ENCODE measurements at regions not wholly inside any gene's neighbourhood (a gene's known extent, or its start where the extent isn't known, plus 50 kb on each side); places are given as distances from the start of the nearest gene placed in this dataset.

- intact Hi-C loops (cut with DNase I) = no loop called here
- Histone ChIP-seq H3K9me3 (no peaks in the 10 kb centered on the region), H3K4me1 (no peaks in the 10 kb centered on the region), H3K36me3 (no peaks in the 10 kb centered on the region), H3K27ac (no peak overlapping the region), H3K27me3 (no peaks in the 10 kb centered on the region), H3K4me3 (no peak overlapping the region)
- TF ChIP-seq POLR2A (IDR thresholded peaks at IDR 0.05) (no peak), CTCF (IDR thresholded peaks at IDR 0.05) (no peak)
- ATAC-seq (no peak), DNase-seq (no peak)
These were observed 228.4 kb upstream of the CAND1 start for GRCh38 chr12:67040861-67041137.

GRCh38 chr12:67042697-67043131, 226.4 kb upstream of the CAND1 start:
- WGBS, 4 donors = 55 to 70% (median 66%) methylated on average over 2 of the region's 2 CpGs
- H3K36me3 ChIP-seq = no peaks in the 10 kb centered on the region
- no peaks in the 10 kb centered on the region for H3K9me3 ChIP-seq
- DNase-seq (no peak), ATAC-seq (peak in 2 of 4 donors; percentile 55 to 72)
- no peak overlapping the region for H3K4me3 ChIP-seq
- H3K4me1 ChIP-seq = no peaks in the 10 kb centered on the region
- peaks cover 0 to 4% (median 0%) of the 10 kb centered on the region in 9 donors for H3K27me3 ChIP-seq
- no peak overlapping the region for H3K27ac ChIP-seq
- intact Hi-C loops (cut with DNase I) = no loop called here
- TF ChIP-seq CTCF (IDR thresholded peaks at IDR 0.05) = no peak
- no peak for TF ChIP-seq POLR2A (IDR thresholded peaks at IDR 0.05)

DNA sequence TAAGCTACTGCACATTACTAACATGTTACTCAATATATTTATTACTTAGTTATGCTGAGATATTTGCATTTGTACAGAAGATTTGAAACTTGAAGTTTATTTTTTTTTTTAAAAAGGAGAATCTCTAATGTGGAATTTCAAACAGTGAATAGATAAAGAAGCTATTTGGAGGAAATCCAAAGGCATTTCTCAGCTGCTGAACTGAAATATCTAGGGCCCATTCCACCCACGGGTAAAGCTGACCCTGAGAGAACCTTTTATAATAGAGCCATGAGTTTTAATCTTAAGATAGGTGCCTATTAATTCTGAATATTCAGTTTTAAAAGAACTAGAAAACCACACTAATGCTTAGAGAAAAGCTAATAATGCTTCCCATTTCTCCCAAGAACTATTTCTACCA, 225.4 kb upstream of the CAND1 start:
- Histone ChIP-seq H3K9me3 (no peaks in the 10 kb centered on the region), H3K4me3 (no peak overlapping the region), H3K27me3 (peaks cover 0 to 4% (median 0%) of the 10 kb centered on the region in 9 donors), H3K36me3 (no peaks in the 10 kb centered on the region), H3K27ac (no peak overlapping the region), H3K4me1 (no peaks in the 10 kb centered on the region)
- ATAC-seq = no peak
- intact Hi-C loops (cut with DNase I) = no loop called here
- 6 to 22% (median 8%) methylated on average over 1 of the region's 1 CpG for WGBS, 4 donors
- no peak for DNase-seq
- TF ChIP-seq CTCF (IDR thresholded peaks at IDR 0.05) (no peak), POLR2A (IDR thresholded peaks at IDR 0.05) (no peak)

DNA sequence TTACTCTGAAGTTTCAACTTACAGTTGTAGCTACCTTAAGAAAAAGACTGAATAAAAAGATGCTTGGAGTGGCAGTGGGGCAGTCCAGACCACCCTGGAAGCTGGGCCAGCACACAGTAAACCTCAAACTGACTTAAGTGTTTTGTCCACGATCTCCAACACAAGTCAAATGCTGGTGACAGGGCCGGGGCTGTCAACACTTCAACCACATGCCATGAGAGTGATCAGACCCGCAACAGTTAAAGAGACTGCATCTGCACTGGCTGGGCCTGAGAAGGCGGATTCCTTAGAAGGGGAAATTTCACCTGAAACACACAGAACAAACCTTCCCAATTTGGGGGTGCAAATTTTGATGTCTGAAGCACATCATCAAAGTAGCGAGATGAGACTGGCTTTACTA, 223.5 kb upstream of the CAND1 start:
- no peak overlapping the region for H3K27ac ChIP-seq
- WGBS, 4 donors = 49 to 60% (median 58%) methylated on average over 5 of the region's 5 CpGs
- H3K9me3 ChIP-seq = no peaks in the 10 kb centered on the region
- no peaks in the 10 kb centered on the region for H3K4me1 ChIP-seq
- H3K4me3 ChIP-seq = no peak overlapping the region
- ATAC-seq (no peak), DNase-seq (no peak)
- H3K36me3 ChIP-seq = no peaks in the 10 kb centered on the region
- TF ChIP-seq POLR2A (IDR thresholded peaks at IDR 0.05) (no peak), CTCF (IDR thresholded peaks at IDR 0.05) (no peak)
- intact Hi-C loops (cut with DNase I) = no loop called here
- H3K27me3 ChIP-seq = peaks cover 0 to 8% (median 0%) of the 10 kb centered on the region in 9 donors
